GM18909 (cell line): ENCODE measurements at regions not wholly inside any gene's neighbourhood (a gene's known extent, or its start where the extent isn't known, plus 50 kb on each side); places are given as distances from the start of the nearest gene placed in this dataset.

Experiments used
- ATAC-seq: cut with Tn5 transposase; IDR thresholded peaks from one replicate; pipeline ENCODE4 v1.9.1; 2021; ENCODE audit warnings: mild to moderate bottlenecking; ENCODE audit not compliant: unreplicated experiment, poor library complexity

DNA sequence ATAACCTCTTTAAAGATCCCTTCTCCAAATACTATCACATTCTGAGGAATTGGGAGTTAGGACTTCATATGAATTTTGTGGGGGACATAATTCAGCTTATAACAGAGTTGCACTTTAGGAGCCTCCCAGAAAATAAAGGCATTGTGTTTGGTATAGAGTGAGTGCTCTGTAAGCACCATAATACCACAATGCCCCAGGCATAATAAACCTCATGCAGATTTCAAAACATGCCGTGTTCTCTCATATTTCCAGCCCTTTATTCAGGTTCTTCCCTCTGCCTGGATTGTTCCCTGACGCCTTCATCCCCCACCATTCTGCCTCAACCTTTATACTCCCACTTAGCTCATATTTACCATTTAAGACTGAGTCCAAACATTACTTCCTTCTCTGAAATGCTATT, 398.8 kb upstream of the FAT3 start:
- ATAC-seq = no peak

GRCh38 chr11:91823252-91823830, 401.3 kb upstream of the FAT3 start:
- no peak for ATAC-seq

DNA sequence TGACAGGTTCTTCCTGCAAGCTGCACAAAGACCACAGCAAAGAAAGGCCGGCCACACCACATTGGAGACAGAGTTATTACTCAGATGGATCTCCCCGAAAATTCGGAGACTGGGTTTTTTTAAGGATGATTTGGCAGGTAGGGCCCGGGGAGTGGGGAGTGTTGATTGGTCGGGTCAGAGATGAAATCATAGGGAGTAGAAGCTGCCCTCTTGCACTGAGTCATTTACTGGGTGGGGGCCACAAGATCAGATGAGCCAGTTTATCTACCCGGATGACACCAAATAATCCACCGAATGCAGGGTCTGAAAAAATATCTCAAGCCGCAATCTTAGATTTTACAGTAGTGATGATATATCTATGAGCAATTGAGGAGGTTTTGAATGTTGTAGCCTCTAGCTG, 401.8 kb upstream of the FAT3 start:
- no peak for ATAC-seq

GRCh38 chr11:91820709-91821108, 403.9 kb upstream of the FAT3 start:
- ATAC-seq = no peak

- ATAC-seq = no peak
Measured at GRCh38 chr11:91819777-91820176, 404.8 kb upstream of the FAT3 start.

GRCh38 chr11:91819195-91819594, 405.4 kb upstream of the FAT3 start:
- no peak for ATAC-seq

DNA sequence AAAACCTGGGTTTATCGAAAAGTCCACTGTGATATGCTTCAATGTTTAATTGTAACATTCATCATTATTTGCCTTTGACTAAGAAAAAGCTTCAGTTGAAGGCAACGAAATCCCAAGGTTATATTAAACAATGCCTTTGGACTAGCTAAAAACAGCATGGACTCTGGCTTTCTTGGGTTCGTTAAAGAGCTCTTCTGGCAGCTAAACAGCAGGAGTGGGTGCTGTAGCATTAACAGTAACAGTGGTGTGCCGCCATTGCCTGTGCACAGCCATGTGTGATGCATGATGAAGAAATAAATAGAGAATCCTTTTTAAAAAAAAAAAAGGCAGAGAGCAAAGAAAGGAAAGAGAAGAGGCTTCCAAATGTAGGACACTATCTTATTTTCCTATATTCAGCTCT, 406.6 kb upstream of the FAT3 start:
- no peak for ATAC-seq

- ATAC-seq = no peak
Measured at GRCh38 chr11:91813263-91813662, 411.4 kb upstream of the FAT3 start.

DNA sequence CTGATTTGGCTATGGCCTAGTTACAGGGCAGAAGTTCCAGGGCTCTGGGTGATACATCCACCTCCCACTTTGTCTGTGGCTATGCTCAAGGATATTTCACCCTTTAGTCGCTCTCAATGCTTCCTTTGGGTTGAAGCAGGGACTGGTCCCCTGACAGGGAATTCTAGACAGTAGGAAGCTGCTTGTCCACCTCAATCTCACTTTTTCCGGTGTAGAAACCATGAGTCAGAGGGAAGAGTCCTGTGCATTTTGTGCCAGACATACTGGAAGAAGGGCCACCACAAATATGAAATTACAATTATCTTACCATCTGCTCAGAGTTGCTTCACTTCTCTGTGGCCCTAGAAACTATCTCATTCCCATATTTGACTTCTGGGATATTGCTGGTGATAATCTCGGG, 413.7 kb upstream of the FAT3 start:
- ATAC-seq = no peak

DNA sequence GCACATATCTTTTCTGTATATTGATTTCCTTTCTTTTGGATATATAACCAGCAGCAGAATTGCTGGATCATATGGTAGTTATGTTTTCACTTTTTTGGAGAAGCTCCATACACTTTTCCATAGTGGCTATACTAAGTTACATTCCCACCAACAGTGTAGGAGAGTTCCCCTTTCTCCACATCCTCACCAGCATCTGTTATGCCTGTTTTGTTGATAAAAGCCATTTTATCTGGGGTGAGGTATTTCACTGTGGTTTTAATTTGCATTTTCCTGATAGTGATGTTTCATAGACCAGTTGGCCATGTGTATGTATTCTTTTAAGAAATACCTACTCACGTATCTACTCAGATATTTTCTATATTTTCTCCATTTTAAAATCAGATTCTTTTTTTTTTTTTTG, 419.3 kb upstream of the FAT3 start:
- no peak for ATAC-seq

GRCh38 chr11:91804042-91804441, 420.6 kb upstream of the FAT3 start:
- no peak for ATAC-seq

DNA sequence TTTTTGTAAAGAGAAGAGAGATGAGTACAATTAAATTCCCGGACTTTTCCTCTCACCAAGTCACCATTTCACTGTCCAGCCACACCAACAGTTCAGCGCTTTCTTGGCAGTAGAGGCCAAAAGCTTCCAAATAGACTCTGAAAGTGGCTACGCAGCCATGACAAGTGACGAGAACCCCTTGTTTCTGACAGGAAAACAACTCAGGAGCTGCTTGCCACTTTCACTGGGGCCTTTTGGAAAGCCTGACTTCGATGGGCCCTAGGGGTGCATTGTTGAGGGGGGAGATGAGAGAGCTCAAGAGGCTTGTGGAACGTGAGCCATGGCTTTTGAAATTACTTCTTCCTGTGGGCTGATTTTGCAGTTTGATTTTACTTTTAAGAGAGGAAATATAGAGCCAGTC, 422.1 kb upstream of the FAT3 start:
- ATAC-seq = no peak

- no peak for ATAC-seq
Measured at GRCh38 chr11:91800208-91800914, 424.3 kb upstream of the FAT3 start.

DNA sequence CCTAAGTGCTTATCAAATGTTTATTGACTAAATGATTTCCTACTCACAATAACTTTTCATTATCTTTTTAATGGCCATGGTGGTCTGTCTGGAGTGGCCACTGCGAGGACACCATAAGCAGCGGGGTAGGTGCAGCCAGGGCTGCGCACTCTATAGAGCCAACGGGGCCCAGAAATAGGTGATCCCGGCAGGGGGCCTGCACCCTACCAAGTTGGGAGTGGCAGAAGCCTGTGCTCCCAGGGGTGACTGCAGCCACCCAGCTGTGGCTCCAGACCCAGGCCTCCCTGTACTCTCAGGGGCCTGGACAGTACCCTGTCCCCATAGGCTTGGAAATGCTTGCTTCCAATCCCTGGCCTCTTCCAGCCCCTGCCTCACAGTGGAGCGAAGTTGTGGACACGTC, 426.4 kb upstream of the FAT3 start:
- ATAC-seq = no peak

GRCh38 chr11:91796999-91797398, 427.6 kb upstream of the FAT3 start:
- ATAC-seq = no peak

GRCh38 chr11:91795139-91795887, 429.3 kb upstream of the FAT3 start:
- no peak for ATAC-seq

- ATAC-seq = no peak
Measured at GRCh38 chr11:91794146-91794545, 430.5 kb upstream of the FAT3 start.

GRCh38 chr11:91792779-91793262, 431.8 kb upstream of the FAT3 start:
- no peak for ATAC-seq

DNA sequence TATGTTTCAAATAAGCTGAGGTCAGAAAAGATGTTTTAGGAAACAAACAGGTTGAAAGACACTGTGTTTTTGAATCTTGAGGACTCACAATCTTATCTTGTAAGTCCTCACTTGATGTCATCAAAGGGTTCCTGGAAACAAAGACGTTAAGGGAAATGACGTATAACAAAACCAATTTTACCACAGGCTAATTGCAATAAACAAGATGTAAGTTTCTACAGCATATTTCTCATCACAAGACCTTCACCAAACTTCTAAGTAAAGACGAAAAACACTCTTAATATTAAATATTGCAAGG, 433.5 kb upstream of the FAT3 start:
- no peak for ATAC-seq

GRCh38 chr11:91790346-91791170, 434.1 kb upstream of the FAT3 start:
- ATAC-seq = no peak

DNA sequence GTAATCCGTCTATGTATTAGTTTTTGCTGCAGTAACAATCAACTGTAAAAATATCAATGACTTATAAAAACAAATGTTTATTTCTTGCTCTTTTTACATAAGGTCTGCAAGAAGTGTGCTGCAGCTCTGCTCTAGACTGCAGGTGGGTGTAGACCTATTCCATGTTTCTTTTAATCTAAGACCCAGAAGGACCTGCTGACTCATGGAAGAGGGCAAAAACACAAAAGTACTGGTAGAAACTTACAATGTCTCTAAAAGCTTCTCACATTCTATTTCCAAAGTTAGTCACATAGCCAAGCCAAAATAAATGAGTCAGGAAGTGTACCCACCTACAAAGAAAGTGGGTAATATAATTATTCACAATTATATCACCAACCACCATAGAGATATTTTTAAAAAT, 435.9 kb upstream of the FAT3 start:
- ATAC-seq = no peak
